Fibroblast of lung (primary cell): ENCODE measurements at regions not wholly inside any gene's neighbourhood (a gene's known extent, or its start where the extent isn't known, plus 50 kb on each side); places are given as distances from the start of the nearest gene placed in this dataset.

Experiments
- DNase-seq, 2 donors: peaks; one replicate each; pipeline versions ENCODE4 v3.0.0 to v3.0.0-alpha.2; 2010; ENCODE audit warnings: low read depth in 2 of 2
- H2AFZ ChIP-seq: 2 replicates; pipeline ENCODE4 v1.5.1; 2012; ENCODE audit warnings: low read length, control low read depth, inconsistent platforms
- H3K27ac ChIP-seq: 2 replicates; pipeline ENCODE4 v1.5.1; 2011; ENCODE audit warnings: low read length, control low read depth; ENCODE audit not compliant: insufficient read depth
- H3K27me3 ChIP-seq: 2 replicates; pipeline ENCODE4 v1.5.1; 2011; ENCODE audit warnings: mild to moderate bottlenecking, low read length; ENCODE audit not compliant: control insufficient read depth, insufficient read depth
- H3K36me3 ChIP-seq: 2 replicates; pipeline ENCODE4 v1.5.1; 2011; ENCODE audit warnings: low read length; ENCODE audit not compliant: control insufficient read depth, insufficient read depth
- H3K4me1 ChIP-seq: 2 replicates; pipeline ENCODE4 v1.5.1; 2011; ENCODE audit warnings: low read length; ENCODE audit not compliant: control insufficient read depth, insufficient read depth; ENCODE audit errors: extremely low read depth
- H3K4me2 ChIP-seq: 2 replicates; pipeline ENCODE4 v1.5.1; 2011; ENCODE audit warnings: low read length, control low read depth; ENCODE audit not compliant: insufficient read depth; ENCODE audit errors: extremely low read depth
- H3K4me3 ChIP-seq, 4 experiments: fragments of 200-600 bp in 1 of 4; sonication (generic) in 1 of 4; replicated peaks in 1 of 4; 2 replicates each; pipeline ENCODE4 v1.5.1; 2011 to 2016; ENCODE audit warnings: low read length in 4 of 4, low read depth in 3 of 4, mild to moderate bottlenecking in 3 of 4, control low read depth in 2 of 4, inconsistent platforms in 1 of 4, mixed read lengths in 1 of 4; ENCODE audit not compliant: insufficient read depth in 1 of 4; ENCODE audit errors: control extremely low read depth in 1 of 4
- H3K79me2 ChIP-seq: 2 replicates; pipeline ENCODE4 v1.5.1; 2012; ENCODE audit warnings: mild to moderate bottlenecking, low read length, inconsistent platforms; ENCODE audit not compliant: control insufficient read depth, insufficient read depth
- H3K9ac ChIP-seq: 2 replicates; pipeline ENCODE4 v1.5.1; 2011; ENCODE audit warnings: mild to moderate bottlenecking, low read length, control low read depth; ENCODE audit not compliant: insufficient read depth
- H3K9me3 ChIP-seq: 2 replicates; pipeline ENCODE4 v1.5.1; 2012; ENCODE audit warnings: low read depth, low read length; ENCODE audit not compliant: control insufficient read depth, insufficient read depth
- H4K20me1 ChIP-seq: 2 replicates; pipeline ENCODE4 v1.5.1; 2011; ENCODE audit warnings: low read length; ENCODE audit not compliant: control insufficient read depth, insufficient read depth; ENCODE audit errors: extremely low read depth
- EZH2 ChIP-seq: IDR thresholded peaks from 2 replicates; pipeline ENCODE4 v1.5.1; 2012; ENCODE audit warnings: low read length, control low read depth, mild to moderate bottlenecking; ENCODE audit errors: missing control alignments
- TF ChIP-seq, protein P1 (sequence below), 2 donors: IDR thresholded peaks in 1 of 2; conservative IDR thresholded peaks in 1 of 2; 1 replicate in 1 of 2; 2 replicates in 1 of 2; pipeline ENCODE4 v1.5.1; 2011 to 2012; ENCODE audit warnings: low read length in 2 of 2, control low read depth in 1 of 2, inconsistent platforms in 1 of 2, low read depth in 1 of 2, mild to moderate bottlenecking in 1 of 2

DNA sequence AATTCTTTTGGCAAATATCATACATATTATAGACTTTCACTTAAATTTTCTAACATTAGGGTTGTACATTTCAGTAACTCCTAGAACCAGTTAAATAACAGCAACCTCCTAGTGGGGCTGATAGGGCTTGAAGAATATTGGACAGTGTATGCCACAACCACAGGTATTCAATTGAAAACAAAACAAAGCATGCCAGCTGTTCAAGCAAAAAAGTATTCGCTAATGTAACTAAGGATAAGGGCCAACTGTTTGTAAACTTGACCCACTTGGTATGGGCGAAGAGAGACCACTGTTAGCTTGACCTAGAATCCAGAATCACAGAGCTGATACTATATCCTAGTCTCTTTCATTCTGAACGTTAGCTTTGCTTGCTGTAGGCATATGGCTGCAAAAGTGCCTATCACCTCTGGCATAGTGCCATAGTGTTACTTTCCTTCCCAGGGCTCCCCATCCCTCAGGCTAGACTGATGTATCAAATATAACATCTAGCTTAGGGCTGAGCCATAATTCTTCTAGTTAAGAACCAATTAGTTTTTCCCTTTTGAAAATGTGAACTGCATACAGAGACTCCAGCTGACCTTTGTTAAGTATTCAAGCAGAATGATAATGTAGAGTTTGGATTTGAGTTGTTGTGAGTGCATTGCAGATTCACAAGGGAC lies 458.8 kb upstream of the NRXN1 start:
- Histone ChIP-seq H4K20me1 (no peaks in the 10 kb centered on the region), H3K9ac (no peak overlapping the region), H3K4me3 (no peak overlapping the region), H3K79me2 (no peaks in the 10 kb centered on the region), H3K9me3 (no peaks in the 10 kb centered on the region), H3K4me1 (no peaks in the 10 kb centered on the region), H3K27me3 (no peaks in the 10 kb centered on the region), H3K36me3 (no peaks in the 10 kb centered on the region), H3K4me2 (no peak overlapping the region), H2AFZ (no peak overlapping the region), H3K27ac (no peak overlapping the region)
- DNase-seq: peak in 1 of 2 donors; percentile 29
- TF ChIP-seq EZH2: no peak
- TF ChIP-seq, protein P1, sequence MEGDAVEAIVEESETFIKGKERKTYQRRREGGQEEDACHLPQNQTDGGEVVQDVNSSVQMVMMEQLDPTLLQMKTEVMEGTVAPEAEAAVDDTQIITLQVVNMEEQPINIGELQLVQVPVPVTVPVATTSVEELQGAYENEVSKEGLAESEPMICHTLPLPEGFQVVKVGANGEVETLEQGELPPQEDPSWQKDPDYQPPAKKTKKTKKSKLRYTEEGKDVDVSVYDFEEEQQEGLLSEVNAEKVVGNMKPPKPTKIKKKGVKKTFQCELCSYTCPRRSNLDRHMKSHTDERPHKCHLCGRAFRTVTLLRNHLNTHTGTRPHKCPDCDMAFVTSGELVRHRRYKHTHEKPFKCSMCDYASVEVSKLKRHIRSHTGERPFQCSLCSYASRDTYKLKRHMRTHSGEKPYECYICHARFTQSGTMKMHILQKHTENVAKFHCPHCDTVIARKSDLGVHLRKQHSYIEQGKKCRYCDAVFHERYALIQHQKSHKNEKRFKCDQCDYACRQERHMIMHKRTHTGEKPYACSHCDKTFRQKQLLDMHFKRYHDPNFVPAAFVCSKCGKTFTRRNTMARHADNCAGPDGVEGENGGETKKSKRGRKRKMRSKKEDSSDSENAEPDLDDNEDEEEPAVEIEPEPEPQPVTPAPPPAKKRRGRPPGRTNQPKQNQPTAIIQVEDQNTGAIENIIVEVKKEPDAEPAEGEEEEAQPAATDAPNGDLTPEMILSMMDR (conservative IDR thresholded peaks at IDR 0.05 in 1 of 2, IDR thresholded peaks at IDR 0.05 in 1 of 2; ENCODE audit: low read depth in 1 of 2, low read length in 2 of 2): no peak

GRCh38 chr2:51484605-51485004 lies 452.7 kb upstream of the NRXN1 start:
- no peak overlapping the region for H3K4me3 ChIP-seq
- H3K79me2 ChIP-seq: no peaks in the 10 kb centered on the region
- H3K36me3 ChIP-seq: no peaks in the 10 kb centered on the region
- H3K4me1 ChIP-seq: no peaks in the 10 kb centered on the region
- H3K4me2 ChIP-seq: no peak overlapping the region
- no peak overlapping the region for H3K27ac ChIP-seq
- H3K27me3 ChIP-seq: no peaks in the 10 kb centered on the region
- TF ChIP-seq EZH2: no peak
- TF ChIP-seq, protein P1 (conservative IDR thresholded peaks at IDR 0.05 in 1 of 2, IDR thresholded peaks at IDR 0.05 in 1 of 2; ENCODE audit: low read depth in 1 of 2, low read length in 2 of 2): no peak
- H2AFZ ChIP-seq: no peak overlapping the region
- no peak overlapping the region for H3K9ac ChIP-seq
- no peak for DNase-seq
- no peaks in the 10 kb centered on the region for H4K20me1 ChIP-seq
- H3K9me3 ChIP-seq: no peaks in the 10 kb centered on the region

DNA sequence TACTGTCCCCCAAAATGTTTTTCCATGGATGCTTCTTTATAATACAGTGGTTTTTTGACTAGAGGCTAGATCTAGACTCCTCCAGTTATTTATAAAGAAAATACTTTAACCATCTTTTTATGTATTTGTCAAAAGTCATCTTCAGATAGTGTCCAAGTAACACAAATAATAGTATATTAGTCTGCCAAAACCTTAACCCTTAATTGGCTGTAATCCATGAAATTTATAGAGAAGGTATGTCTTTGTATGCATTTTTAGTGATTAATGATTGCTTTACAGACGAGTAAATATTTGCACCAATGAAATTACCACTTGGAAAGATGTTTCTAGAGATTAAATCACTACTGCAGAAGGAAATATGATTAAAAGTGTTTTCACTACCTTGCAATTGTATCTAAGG lies 451.8 kb upstream of the NRXN1 start:
- Histone ChIP-seq H3K4me2 (no peak overlapping the region), H4K20me1 (no peaks in the 10 kb centered on the region), H3K36me3 (no peaks in the 10 kb centered on the region), H3K79me2 (no peaks in the 10 kb centered on the region), H3K9ac (no peak overlapping the region), H3K4me1 (no peaks in the 10 kb centered on the region), H3K4me3 (no peak overlapping the region), H2AFZ (no peak overlapping the region), H3K27me3 (no peaks in the 10 kb centered on the region), H3K9me3 (no peaks in the 10 kb centered on the region), H3K27ac (no peak overlapping the region)
- DNase-seq: no peak
- no peak for TF ChIP-seq EZH2
- TF ChIP-seq, protein P1 (conservative IDR thresholded peaks at IDR 0.05 in 1 of 2, IDR thresholded peaks at IDR 0.05 in 1 of 2; ENCODE audit: low read depth in 1 of 2, low read length in 2 of 2): no peak
